HG03457 (cell line): ENCODE measurements at regions not wholly inside any gene's neighbourhood (a gene's known extent, or its start where the extent isn't known, plus 50 kb on each side); places are given as distances from the start of the nearest gene placed in this dataset.
"Not testable (repeated sequence)": the region's sequence is repeated elsewhere in the genome, so short reads cannot be mapped to it uniquely, and the experiment has no call there.

Experiments used
- ATAC-seq: cut with Tn5 transposase; IDR thresholded peaks from one replicate; pipeline ENCODE4 v1.9.1; 2021; ENCODE audit warnings: moderate number of reproducible peaks; ENCODE audit not compliant: unreplicated experiment

- no peak for ATAC-seq
These were observed 125.1 kb upstream of the DUSP10 start for GRCh38 chr1:221867003-221867402.

DNA sequence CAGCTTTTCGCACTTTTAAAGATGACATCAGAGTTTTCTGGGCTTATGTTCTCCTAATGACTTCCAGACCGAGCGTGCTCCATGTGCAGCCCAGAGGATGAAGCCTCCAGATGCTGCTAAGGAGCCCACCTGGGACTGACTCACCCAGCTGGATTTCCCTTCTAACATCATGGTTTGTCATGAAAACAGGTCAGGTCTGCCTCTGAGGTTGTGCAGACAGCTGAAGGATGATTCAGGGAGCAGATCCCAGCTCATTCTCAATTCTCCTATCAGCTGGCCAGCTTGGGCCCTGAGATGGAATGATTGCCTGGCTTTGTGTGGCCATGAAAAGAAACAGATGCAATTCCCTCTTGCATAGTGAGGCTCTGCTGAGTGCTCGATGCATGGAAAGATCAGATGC, 123.9 kb upstream of the DUSP10 start:
- no peak for ATAC-seq

GRCh38 chr1:221863635-221864034, 121.7 kb upstream of the DUSP10 start:
- ATAC-seq, result no peak

- no peak for ATAC-seq
These were observed 121.1 kb upstream of the DUSP10 start for GRCh38 chr1:221862971-221863370.

DNA sequence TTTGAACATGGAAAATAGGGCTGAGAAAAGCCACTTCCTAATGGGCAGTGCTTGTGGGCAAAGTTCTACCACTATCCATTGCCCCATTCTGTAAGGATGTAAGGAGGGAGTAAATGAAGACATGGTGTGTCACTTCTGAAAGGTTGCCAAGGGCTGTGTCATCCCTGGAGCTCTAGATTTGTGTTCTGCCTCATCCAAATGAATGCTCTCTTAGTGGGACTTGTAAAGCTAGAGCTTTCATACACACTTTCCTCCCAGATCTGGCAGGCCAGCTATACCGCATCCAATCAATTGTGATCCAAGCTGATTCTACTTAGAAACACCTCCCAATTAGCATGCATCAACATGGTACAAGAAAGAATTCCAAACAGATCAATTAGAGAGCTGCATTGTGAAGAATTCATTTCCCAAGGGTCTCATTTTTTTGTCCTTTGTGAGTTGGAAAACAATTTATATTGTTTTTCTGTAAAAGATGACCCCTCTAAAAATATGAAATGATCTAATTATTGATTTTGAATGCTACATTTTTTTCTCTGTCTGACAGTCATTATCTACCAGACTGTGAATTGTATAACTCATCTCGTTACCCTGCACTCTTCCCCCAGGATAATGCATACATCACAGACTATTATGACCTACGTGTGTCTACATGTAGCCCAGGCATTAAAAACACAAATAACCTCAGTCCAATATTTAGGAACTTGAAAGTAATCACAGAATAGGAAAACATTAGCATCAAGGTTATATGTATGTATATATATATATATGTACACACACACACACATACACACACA, 117.1 kb upstream of the DUSP10 start:
- no peak for ATAC-seq

DNA sequence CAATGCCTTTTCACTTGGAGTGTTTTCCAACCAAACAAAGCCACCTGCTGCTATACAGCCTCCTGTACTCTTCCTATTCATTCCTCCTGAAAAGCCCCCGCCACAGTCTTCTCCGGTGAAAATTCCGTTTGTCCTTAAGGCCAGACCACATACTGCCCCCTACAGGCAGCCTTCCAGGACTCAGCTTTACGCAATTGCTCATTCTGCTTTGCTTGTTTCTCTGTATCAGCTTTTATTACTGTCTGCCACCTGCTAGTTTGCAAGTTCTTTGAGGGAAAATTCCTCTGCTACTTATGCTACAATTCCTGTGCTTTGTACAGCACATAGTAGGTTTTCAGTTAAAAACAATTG, 115.2 kb upstream of the DUSP10 start:
- not testable (repeated sequence) for ATAC-seq

- no peak for ATAC-seq
These were observed 114.6 kb upstream of the DUSP10 start for GRCh38 chr1:221856228-221857093.

GRCh38 chr1:221855156-221855555, 113.3 kb upstream of the DUSP10 start:
- ATAC-seq, result no peak

DNA sequence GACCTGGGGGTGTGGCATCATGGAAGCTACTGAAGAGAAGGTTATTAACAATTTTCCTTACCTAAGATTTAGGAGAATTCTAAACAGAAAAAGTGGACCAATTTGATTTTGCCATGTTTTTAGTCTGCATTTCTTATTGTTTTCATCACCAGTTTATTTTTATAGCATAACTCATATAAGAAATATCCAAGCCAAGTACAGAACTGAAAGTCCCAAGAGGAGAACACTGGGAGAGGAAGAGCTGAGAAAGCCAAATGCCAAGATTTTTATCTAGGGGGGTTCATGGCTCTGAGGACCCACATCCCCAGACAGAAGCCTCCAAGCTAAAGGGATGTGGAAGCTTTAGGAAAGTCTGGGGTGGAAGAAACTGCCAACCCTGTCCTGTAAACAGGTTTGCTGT, 109.4 kb upstream of the DUSP10 start:
- no peak for ATAC-seq

GRCh38 chr1:221850470-221851187, 108.7 kb upstream of the DUSP10 start:
- no peak for ATAC-seq

DNA sequence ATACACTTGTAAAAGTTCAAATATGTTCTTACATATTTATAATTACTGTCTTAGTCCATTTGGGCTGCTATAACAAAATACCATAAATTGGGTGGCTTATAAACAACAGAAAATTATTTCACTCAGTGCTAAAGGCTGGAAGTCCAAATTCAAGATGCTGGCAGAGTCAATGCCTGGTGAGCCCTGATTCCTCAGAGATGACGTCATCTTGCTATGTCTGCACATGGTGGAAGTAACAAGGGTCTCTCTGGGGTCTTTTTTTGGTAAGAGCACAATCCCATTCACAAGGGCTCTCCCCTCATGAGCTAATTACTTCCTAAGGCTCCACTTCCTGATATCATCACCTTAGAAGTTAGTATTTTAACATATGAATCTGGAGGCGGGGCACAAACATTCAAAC, 108.0 kb upstream of the DUSP10 start:
- no peak for ATAC-seq

GRCh38 chr1:221849110-221849509, 107.2 kb upstream of the DUSP10 start:
- ATAC-seq, result no peak

- ATAC-seq, result no peak
These were observed 105.8 kb upstream of the DUSP10 start for GRCh38 chr1:221847676-221848075.

- ATAC-seq, result no peak
These were observed 103.9 kb upstream of the DUSP10 start for GRCh38 chr1:221845650-221846371.

DNA sequence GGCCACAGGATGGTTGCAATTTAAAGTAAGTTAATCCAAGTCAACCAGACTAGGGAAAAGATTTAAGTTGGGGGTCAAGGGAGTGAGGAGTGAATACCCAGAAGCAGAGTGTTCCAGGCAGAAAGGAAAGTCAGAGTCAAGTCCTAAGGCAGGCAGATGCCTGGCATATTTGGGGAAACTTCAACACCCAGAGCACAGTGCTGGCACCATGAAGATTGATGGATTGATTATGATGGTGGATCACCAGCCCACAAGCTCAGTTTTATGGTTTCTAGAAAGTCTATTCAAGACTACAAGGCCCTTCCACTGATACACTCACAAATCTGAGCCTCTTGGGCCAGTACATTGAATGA, 100.1 kb upstream of the DUSP10 start:
- ATAC-seq, result no peak

DNA sequence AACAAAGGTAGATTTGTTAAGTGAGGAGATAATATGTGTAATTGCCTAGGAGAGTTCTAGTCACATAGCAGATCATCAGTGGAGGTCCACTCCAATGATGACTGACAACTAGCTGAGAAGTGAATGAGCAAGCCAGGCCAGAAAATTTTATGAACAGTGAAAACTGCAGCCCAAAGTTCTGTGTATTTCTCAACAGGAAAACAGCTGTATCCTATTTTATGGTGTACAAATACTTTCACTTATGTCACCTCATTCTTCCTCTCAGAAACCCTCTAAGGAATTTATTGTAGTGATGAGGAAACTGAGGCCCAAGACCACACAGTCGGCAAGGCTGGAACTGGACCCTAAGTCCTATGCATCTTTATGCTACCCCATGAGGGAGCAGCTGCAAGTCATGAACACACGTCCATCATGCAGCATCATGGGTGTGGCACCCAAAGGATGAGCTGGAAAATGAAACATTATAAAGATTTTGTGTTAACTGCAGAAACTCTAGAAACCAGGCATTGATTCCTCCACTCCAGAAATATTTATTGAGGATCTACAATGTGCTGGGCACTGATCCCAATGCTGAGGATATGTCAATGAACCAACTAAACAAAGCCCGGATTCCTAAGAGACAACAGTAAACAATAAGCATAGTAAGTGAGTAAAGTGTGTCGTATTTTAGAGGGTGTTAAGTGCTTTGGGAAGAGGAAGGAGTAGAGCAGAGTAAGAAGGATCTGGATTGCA, 99.5 kb upstream of the DUSP10 start:
- ATAC-seq, result no peak

DNA sequence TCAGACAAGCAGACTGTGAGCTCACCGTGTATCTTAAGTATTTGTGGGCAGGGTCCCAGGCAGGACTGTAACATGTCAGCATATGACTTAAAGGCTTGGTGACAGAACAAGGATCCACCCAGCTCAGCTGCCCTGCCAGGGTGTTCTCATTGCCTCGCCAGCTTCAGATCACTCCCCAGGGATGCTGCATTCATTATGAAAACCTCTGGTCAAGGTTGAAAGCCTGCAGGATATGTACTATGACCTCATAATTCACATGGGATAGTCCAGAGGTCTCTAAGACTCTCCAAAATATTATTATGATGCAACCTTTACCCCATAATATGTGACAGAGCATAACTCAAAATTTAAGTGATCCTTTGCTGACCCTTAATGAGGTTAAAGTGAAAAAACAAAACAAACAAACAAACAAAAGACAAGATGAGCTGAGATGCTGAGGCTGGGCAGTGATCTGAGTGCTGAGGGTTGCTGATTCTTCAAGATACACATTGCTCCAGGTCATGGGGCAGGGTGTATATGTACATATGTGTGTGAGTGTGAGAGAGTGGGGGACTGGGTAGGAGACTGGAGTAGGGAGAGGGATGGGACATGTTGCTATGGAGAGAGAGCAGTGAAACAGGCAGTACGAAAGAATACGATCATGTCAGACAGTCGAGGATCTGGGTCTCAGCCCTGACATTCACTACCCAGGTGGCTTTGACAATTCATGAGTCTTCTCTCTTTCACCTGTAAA, 98.8 kb upstream of the DUSP10 start:
- peak; percentile 44 for ATAC-seq

DNA sequence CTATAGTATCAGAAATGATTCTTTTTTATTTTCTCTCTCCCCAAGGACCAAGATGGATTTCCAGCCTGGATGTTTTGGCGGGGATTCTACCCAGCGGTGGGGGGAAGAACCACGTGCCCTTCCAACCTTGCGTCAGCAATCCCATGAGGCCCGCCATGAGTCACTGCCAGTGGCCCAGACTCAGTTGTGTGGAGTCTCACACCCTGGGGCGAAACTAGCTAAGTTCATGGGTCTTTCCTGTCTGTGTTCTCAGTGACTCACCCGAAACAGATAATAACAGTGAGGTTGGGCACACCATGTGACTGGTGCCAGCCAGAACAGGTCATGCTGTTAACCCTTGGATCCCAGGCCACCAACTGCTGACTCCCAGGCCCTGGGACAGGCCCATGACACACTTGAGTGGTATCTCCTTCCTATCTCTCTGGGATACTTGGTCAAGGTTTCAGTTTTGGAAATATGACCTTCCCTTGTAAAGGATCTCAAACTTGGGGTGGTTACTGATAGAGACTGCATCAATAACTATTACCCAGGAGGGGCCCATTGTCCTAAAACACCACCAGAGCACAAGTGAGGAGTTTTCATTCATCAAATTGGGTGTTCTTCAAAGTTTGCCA, 98.0 kb upstream of the DUSP10 start:
- peak; percentile 75 for ATAC-seq

DNA sequence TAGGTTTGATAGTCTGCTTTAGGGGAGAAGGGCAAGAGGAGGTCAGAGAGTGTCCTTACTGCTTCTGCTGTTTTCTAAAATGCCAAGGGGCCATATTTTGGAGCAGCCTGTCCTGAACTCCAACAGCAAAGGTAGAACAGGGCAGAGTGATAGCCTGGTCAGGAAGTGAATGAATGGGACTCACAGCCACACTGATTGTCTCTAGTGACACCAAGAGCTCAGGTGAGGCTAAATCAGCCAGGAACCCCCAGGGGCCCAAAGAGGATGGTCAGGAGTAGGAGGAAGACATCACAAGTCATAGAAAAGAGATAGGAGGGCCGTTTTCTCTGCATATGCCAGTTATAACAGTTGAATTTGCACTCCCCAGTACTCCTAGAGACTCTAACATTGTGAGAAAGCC, 97.4 kb upstream of the DUSP10 start:
- ATAC-seq, result peak; percentile 7
